GM12892 (cell line): ENCODE measurements at regions not wholly inside any gene's neighbourhood (a gene's known extent, or its start where the extent isn't known, plus 50 kb on each side); places are given as distances from the start of the nearest gene placed in this dataset.

Source experiments
- POLR2A ChIP-seq: IDR thresholded peaks from 2 replicates; pipeline ENCODE4 v1.6.1; 2011; ENCODE audit warnings: low read depth, low read length, control low read depth
- POLR2AphosphoS5 ChIP-seq: IDR thresholded peaks from 2 replicates; pipeline ENCODE4 v1.6.1; 2011; ENCODE audit warnings: low read depth, low read length, control low read depth
- TAF1 ChIP-seq: IDR thresholded peaks from 2 replicates; pipeline ENCODE4 v1.6.1; 2011; ENCODE audit warnings: low read depth, mild to moderate bottlenecking, control low read depth, low read length, borderline replicate concordance

DNA sequence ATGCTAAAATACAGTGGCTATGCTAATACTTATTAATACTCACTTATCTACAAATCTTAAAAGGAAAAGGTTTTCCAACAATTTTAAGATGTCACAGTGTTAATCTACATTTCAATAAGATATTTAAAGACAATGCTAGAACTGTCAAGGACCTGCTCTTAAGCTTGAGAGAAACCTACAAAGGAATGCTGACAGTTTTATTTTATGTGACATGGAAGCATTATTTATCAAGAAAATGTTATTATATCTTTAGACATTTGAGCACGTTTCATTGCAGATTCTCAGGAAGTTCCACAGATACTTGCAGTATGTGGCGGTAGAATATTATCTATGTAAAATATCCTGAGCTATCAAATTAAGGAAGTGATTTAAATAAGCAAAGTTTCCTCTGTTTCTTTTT lies 1255.7 kb upstream of the ZEB2 start:
- TF ChIP-seq TAF1 (no peak), POLR2AphosphoS5 (no peak), POLR2A (no peak)
